ENCODE measurements at regions not wholly inside any gene's neighbourhood (a gene's known extent, or its start where the extent isn't known, plus 50 kb on each side); places are given as distances from the start of the nearest gene placed in this dataset.
A peak's percentile ranks its signal among the peaks of the same experiment; 100 is the strongest.

DNA sequence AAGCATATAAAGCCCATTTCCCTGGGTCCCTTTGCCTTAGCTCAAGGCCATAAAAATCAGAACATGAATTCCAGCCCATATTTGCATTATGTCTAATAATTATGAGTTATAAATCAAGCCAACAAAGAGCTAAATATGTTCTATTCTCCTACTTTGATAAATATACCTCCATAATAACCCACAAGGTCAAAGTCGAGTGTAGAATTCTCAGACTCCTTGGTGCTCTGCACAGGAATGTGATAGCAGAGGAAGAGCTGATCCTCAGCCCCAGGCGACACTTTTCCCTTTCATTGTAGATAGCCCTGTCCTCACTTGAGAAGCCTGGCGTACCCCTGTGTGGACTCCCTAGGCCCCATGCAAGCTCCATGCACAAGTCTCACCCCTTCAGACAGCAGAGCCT is 85.6 kb downstream of the CASP3 start:
- H3K9me3 ChIP-seq = no peaks in the 10 kb centered on the region
- intact Hi-C loops (cut with DNase I) = no loop called here
- no peak for DNase-seq (ENCODE audit: extremely low spot score)
- H3K27ac ChIP-seq (replicated peaks in 1 of 4) = no peak overlapping the region
- no peak overlapping the region for H3K4me3 ChIP-seq
- H3K27me3 ChIP-seq = no peaks in the 10 kb centered on the region
- WGBS = 95% methylated on average over 3 of the region's 3 CpGs
- TF ChIP-seq EP300 (IDR thresholded peaks at IDR 0.05) (no peak), POLR2A (IDR thresholded peaks at IDR 0.05; ENCODE audit: low read depth) (no peak), POLR2AphosphoS5 (IDR thresholded peaks at IDR 0.05) (no peak)
- TF ChIP-seq, protein P1, sequence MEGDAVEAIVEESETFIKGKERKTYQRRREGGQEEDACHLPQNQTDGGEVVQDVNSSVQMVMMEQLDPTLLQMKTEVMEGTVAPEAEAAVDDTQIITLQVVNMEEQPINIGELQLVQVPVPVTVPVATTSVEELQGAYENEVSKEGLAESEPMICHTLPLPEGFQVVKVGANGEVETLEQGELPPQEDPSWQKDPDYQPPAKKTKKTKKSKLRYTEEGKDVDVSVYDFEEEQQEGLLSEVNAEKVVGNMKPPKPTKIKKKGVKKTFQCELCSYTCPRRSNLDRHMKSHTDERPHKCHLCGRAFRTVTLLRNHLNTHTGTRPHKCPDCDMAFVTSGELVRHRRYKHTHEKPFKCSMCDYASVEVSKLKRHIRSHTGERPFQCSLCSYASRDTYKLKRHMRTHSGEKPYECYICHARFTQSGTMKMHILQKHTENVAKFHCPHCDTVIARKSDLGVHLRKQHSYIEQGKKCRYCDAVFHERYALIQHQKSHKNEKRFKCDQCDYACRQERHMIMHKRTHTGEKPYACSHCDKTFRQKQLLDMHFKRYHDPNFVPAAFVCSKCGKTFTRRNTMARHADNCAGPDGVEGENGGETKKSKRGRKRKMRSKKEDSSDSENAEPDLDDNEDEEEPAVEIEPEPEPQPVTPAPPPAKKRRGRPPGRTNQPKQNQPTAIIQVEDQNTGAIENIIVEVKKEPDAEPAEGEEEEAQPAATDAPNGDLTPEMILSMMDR (IDR thresholded peaks at IDR 0.05) = no peak
- no peaks in the 10 kb centered on the region for H3K4me1 ChIP-seq
- no peaks in the 10 kb centered on the region for H3K36me3 ChIP-seq

DNA sequence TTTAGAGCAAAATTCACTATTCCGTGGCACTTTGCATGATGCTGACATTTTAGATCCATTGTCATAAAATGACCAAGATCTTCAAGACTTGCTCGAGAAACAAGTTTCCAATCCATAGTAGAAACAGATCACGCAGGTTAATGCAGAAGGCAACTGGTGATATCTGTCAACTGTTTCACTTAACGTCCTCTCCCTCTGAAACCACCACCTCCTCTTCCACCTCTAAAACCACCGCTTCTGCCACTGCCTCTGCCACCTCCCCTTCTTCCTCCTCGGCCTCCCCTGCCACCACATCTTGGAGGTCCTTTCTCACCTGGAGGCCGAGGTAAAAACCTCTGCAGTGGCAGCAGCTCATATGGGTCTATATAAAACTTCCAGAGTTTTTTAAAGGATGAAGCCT is 84.6 kb upstream of the IRF2 start:
- 77% methylated on average over 7 of the region's 7 CpGs for WGBS
- H3K27ac ChIP-seq (replicated peaks in 1 of 4) = no peak overlapping the region
- no peaks in the 10 kb centered on the region for H3K27me3 ChIP-seq
- H3K4me3 ChIP-seq = no peak overlapping the region
- no peaks in the 10 kb centered on the region for H3K9me3 ChIP-seq
- TF ChIP-seq, protein P1 (IDR thresholded peaks at IDR 0.05) = no peak
- no peak for TF ChIP-seq EP300 (IDR thresholded peaks at IDR 0.05)
- no peak for TF ChIP-seq POLR2AphosphoS5 (IDR thresholded peaks at IDR 0.05)
- TF ChIP-seq POLR2A (IDR thresholded peaks at IDR 0.05; ENCODE audit: low read depth) = no peak
- no peaks in the 10 kb centered on the region for H3K36me3 ChIP-seq
- intact Hi-C loops (cut with DNase I) = no loop called here
- no peaks in the 10 kb centered on the region for H3K4me1 ChIP-seq
- DNase-seq (ENCODE audit: extremely low spot score) = peak; percentile 60

DNA sequence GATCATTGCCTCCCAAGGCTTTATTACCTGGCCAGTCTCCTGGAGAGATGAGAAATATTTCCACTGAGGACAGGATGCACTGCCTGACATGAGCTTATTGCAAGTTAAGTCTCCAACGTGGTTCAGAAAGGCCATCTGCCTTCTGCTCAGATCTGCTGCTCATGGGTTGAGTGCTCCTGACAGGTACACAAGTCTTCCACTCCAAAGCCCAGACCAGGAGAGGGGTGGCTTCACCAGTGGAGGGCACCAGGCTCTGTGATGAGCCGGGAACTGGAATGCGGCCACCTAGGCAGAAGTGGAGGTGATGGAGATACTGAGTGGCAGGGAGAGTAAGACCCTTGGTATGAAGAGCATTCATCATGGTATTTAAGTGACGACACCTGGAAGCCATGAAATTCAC is 79.5 kb upstream of the IRF2 start:
- WGBS = 75% methylated on average over 3 of the region's 4 CpGs
- Histone ChIP-seq H3K27me3 (peaks cover 0 to 8% (median 0%) of the 10 kb centered on the region in 4 donors), H3K36me3 (no peaks in the 10 kb centered on the region), H3K4me3 (no peak overlapping the region), H3K4me1 (no peaks in the 10 kb centered on the region), H3K9me3 (no peaks in the 10 kb centered on the region), H3K27ac (replicated peaks in 1 of 4) (no peak overlapping the region)
- DNase-seq (ENCODE audit: extremely low spot score) = peak; percentile 91
- no peak for TF ChIP-seq EP300 (IDR thresholded peaks at IDR 0.05)
- TF ChIP-seq POLR2A (IDR thresholded peaks at IDR 0.05; ENCODE audit: low read depth) = no peak
- TF ChIP-seq POLR2AphosphoS5 (IDR thresholded peaks at IDR 0.05) = no peak
- TF ChIP-seq, protein P1 (IDR thresholded peaks at IDR 0.05) = no peak
- intact Hi-C loops (cut with DNase I) = no loop called here

DNA sequence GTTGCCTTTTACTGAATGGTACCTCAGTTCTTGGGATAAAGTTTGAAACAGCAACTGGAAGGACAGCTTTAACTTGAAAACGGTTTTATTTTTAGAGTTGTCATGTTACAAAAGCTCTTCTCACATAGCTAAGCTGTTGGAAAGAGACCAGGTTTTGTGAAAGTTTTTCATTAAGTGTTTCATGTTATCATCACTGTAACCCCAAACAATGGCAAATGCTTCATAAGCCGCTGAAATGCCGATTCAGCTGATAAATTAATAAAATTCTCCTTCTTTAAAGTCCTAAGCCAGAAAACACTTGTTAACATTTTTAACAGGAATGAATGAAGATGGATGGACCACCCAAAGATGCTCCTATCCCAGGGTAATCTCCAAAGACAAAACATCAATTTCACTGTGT is 76.1 kb upstream of the IRF2 start:
- H3K9me3 ChIP-seq = no peaks in the 10 kb centered on the region
- 50% methylated on average over 3 of the region's 3 CpGs for WGBS
- H3K36me3 ChIP-seq = no peaks in the 10 kb centered on the region
- DNase-seq (ENCODE audit: extremely low spot score) = no peak
- TF ChIP-seq, protein P1 (IDR thresholded peaks at IDR 0.05) = no peak
- TF ChIP-seq EP300 (IDR thresholded peaks at IDR 0.05) (no peak), POLR2A (IDR thresholded peaks at IDR 0.05; ENCODE audit: low read depth) (no peak), POLR2AphosphoS5 (IDR thresholded peaks at IDR 0.05) (no peak)
- intact Hi-C loops (cut with DNase I) = no loop called here
- H3K4me3 ChIP-seq = no peak overlapping the region
- H3K27ac ChIP-seq (replicated peaks in 1 of 4) = no peak overlapping the region
- no peaks in the 10 kb centered on the region for H3K4me1 ChIP-seq
- H3K27me3 ChIP-seq = peaks cover 0 to 20% (median 0%) of the 10 kb centered on the region in 4 donors

DNA sequence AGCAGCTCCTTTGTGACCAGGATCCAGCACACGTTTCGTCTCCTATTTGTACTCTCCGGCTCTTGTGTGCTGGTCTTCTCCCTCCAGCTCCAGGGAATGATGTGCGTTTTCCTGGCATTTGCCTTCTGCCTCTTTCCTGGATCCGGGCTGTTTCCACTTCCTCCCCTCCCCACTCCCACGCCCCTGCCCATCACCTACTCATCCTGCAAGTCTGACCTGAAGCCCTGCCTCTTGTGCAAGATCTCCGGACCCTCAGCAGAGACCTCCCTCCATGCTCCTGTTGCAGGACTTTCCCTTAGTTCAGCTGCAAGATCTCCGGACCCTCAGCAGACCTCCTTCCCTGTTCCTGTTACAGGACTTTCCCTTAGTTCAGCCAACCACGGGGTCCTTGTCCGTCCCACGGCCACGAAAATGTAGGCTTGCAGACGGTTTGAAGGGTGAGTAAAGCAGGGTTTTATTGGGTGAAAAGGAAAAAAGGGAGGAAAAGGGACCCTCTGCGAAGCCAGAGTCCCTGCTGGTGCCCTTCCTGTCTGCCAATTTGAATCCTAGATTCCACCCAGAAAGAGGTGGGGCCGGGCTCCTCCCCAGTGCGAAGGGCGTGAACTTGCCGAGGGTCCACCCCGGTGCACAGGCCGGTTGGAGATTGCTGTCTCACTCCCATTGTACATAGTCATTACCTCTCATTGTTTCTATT is 74.4 kb upstream of the IRF2 start:
- peak overlapping the region; percentile 5 to 24 (median 10) for H3K4me3 ChIP-seq
- no peak overlapping the region for H3K27ac ChIP-seq (replicated peaks in 1 of 4)
- H3K27me3 ChIP-seq = peaks cover 0 to 20% (median 0%) of the 10 kb centered on the region in 4 donors
- H3K4me1 ChIP-seq = no peaks in the 10 kb centered on the region
- WGBS = 84% methylated on average over 20 of the region's 20 CpGs
- TF ChIP-seq POLR2AphosphoS5 (IDR thresholded peaks at IDR 0.05) = no peak
- TF ChIP-seq POLR2A (IDR thresholded peaks at IDR 0.05; ENCODE audit: low read depth) = no peak
- no peak for TF ChIP-seq EP300 (IDR thresholded peaks at IDR 0.05)
- TF ChIP-seq, protein P1 (IDR thresholded peaks at IDR 0.05) = no peak
- intact Hi-C loops (cut with DNase I) = no loop called here
- DNase-seq (ENCODE audit: extremely low spot score) = no peak
- no peaks in the 10 kb centered on the region for H3K9me3 ChIP-seq
- no peaks in the 10 kb centered on the region for H3K36me3 ChIP-seq

All from esophagus muscularis mucosa (tissue), 4 donors.